ENCODE measurements at regions not wholly inside any gene's neighbourhood (a gene's known extent, or its start where the extent isn't known, plus 50 kb on each side); places are given as distances from the start of the nearest gene placed in this dataset.

DNA sequence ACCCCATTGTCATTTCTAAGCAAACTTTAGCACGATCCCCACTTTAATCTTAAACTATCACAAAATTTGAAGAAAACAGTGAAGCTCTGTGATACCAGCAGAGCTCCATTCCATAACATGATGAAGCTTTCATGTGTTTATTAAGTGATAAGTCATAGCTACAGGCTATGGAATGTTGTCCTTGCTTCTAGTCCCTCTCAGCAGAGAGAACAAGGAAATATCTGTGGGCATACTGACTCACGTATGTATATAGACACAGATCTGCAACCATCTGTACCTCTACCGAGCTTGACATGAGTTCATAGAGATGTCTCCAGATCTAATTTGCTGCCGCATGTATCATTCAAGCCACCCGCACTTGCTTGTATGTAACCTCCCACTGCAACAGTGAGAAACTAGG is 588.9 kb downstream of the ETS1 start:
- TF ChIP-seq, protein P1, sequence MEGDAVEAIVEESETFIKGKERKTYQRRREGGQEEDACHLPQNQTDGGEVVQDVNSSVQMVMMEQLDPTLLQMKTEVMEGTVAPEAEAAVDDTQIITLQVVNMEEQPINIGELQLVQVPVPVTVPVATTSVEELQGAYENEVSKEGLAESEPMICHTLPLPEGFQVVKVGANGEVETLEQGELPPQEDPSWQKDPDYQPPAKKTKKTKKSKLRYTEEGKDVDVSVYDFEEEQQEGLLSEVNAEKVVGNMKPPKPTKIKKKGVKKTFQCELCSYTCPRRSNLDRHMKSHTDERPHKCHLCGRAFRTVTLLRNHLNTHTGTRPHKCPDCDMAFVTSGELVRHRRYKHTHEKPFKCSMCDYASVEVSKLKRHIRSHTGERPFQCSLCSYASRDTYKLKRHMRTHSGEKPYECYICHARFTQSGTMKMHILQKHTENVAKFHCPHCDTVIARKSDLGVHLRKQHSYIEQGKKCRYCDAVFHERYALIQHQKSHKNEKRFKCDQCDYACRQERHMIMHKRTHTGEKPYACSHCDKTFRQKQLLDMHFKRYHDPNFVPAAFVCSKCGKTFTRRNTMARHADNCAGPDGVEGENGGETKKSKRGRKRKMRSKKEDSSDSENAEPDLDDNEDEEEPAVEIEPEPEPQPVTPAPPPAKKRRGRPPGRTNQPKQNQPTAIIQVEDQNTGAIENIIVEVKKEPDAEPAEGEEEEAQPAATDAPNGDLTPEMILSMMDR (IDR thresholded peaks at IDR 0.05), result no peak
- no peak for TF ChIP-seq POLR2A (IDR thresholded peaks at IDR 0.05)

Measured in uterus (tissue), 2 donors.